Ovary (tissue), 7 donors: ENCODE measurements at regions not wholly inside any gene's neighbourhood (a gene's known extent, or its start where the extent isn't known, plus 50 kb on each side); places are given as distances from the start of the nearest gene placed in this dataset.
"Not testable (repeated sequence)": the region's sequence is repeated elsewhere in the genome, so short reads cannot be mapped to it uniquely, and the experiment has no call there.

Source experiments
- DNase-seq, 5 donors: peaks; one replicate each; pipeline ENCODE4 v3.0.0-alpha.2; 2019 to 2020
- H3K27ac ChIP-seq, 2 donors: fragments of 200-600 bp; one replicate each; pipeline versions ENCODE4 v1.5.1 to v1.8.0; 2019 to 2022
- H3K27me3 ChIP-seq: fragments of 200-600 bp; one replicate; pipeline ENCODE4 v1.8.0; 2022
- H3K36me3 ChIP-seq: fragments of 200-600 bp; sonication (generic); one replicate; pipeline ENCODE4 v1.5.1; 2019
- H3K4me1 ChIP-seq: one replicate; pipeline ENCODE4 v1.8.1; 2013; ENCODE audit warnings: mild to moderate bottlenecking, moderate library complexity; ENCODE audit not compliant: insufficient read depth
- H3K4me3 ChIP-seq: fragments of 200-600 bp; sonication (generic); one replicate; pipeline ENCODE4 v1.5.1; 2017
- H3K9me3 ChIP-seq, 2 donors: fragments of 200-600 bp in 1 of 2; sonication (generic) in 1 of 2; one replicate each; pipeline versions ENCODE4 v1.5.1 to v1.8.1; 2013 to 2019; ENCODE audit warnings: mild to moderate bottlenecking in 1 of 2, moderate library complexity in 1 of 2
- CTCF ChIP-seq, 3 donors: fragments of 450-650 bp in 2 of 3; fragments of 200-600 bp in 1 of 3; IDR thresholded peaks; one replicate each; pipeline versions ENCODE4 v1.5.1 to v1.8.0; 2016 to 2022; ENCODE audit warnings: antibody characterized with exemption in 3 of 3, mild to moderate bottlenecking in 1 of 3
- EP300 ChIP-seq: sonication (generic); formaldehyde crosslinking; IDR thresholded peaks from one replicate; pipeline ENCODE4 v1.6.1; 2017; ENCODE audit warnings: antibody characterized with exemption
- POLR2A ChIP-seq: fragments of 450-650 bp; IDR thresholded peaks from one replicate; pipeline ENCODE4 v1.6.1; 2017; ENCODE audit warnings: antibody characterized with exemption, mild to moderate bottlenecking, moderate library complexity
- WGBS, 3 donors: extraction: QIAGEN DNeasy Blood & Tissue Kit in 1 of 3; methylation state at CpG; one replicate each; pipeline versions ENCODE4 v1.1.5 to v1.1.7; 2013 to 2017; 5-methylcytosine and 5-hydroxymethylcytosine counted together
- intact Hi-C, 4 donors: fragments of 100-400 bp; cut with DNase I; formaldehyde crosslinking; loops; one replicate each; pipeline versions ENCODE4 v1.11.0 to v1.15.1; 2022 to 2023
- donor health status: DM: no; HTN: no; CAD: no; lungs with moderate emphysema.
- donor health status: DM: no; HTN: no; CAD: no.
- donor health status: Bipolar disorder and iron deficiency.
- donor health status: DM: no; HTN: no; CAD: no.
- donor health status: DM: yes; HTN: yes; CAD: no.

GRCh38 chr18:78487649-78488048 is 492.0 kb upstream of the SALL3 start:
- H3K4me3 ChIP-seq: no peak overlapping the region
- TF ChIP-seq EP300 (no peak), POLR2A (no peak), CTCF (IDR thresholded peaks at IDR 0.05) (no peak)
- no peaks in the 10 kb centered on the region for H3K36me3 ChIP-seq
- H3K9me3 ChIP-seq: no peaks in the 10 kb centered on the region
- WGBS, 3 donors: 77 to 85% (median 80%) methylated on average over 6 of the region's 6 CpGs
- no peaks in the 10 kb centered on the region for H3K4me1 ChIP-seq
- intact Hi-C loops: no loop called here
- no peaks in the 10 kb centered on the region for H3K27me3 ChIP-seq
- no peak for DNase-seq
- H3K27ac ChIP-seq: no peak overlapping the region

- 89 to 92% (median 92%) methylated on average over 19 of the region's 19 CpGs for WGBS, 3 donors
- Histone ChIP-seq H3K27me3 (no peaks in the 10 kb centered on the region), H3K9me3 (no peaks in the 10 kb centered on the region), H3K36me3 (no peaks in the 10 kb centered on the region), H3K4me1 (no peaks in the 10 kb centered on the region), H3K27ac (no peak overlapping the region), H3K4me3 (no peak overlapping the region)
- TF ChIP-seq EP300 (no peak), CTCF (IDR thresholded peaks at IDR 0.05) (no peak), POLR2A (no peak)
- intact Hi-C loops: no loop called here
- DNase-seq: no peak
Observed at GRCh38 chr18:78492064-78492812, 487.4 kb upstream of the SALL3 start.

- no peak for DNase-seq
- WGBS, 3 donors: 88 to 90% (median 88%) methylated on average over 16 of the region's 16 CpGs
- H3K9me3 ChIP-seq: no peaks in the 10 kb centered on the region
- no peak overlapping the region for H3K4me3 ChIP-seq
- H3K4me1 ChIP-seq: no peaks in the 10 kb centered on the region
- H3K36me3 ChIP-seq: no peaks in the 10 kb centered on the region
- no peaks in the 10 kb centered on the region for H3K27me3 ChIP-seq
- intact Hi-C loops: no loop called here
- no peak overlapping the region for H3K27ac ChIP-seq
- TF ChIP-seq EP300: no peak
- TF ChIP-seq CTCF (IDR thresholded peaks at IDR 0.05): no peak
- no peak for TF ChIP-seq POLR2A
Observed at GRCh38 chr18:78492813-78493371, 486.7 kb upstream of the SALL3 start.

GRCh38 chr18:78493490-78493889 is 486.1 kb upstream of the SALL3 start:
- not testable (repeated sequence) for DNase-seq, H3K4me3 ChIP-seq
- WGBS, 3 donors: 34 to 53% (median 44%) methylated on average over 4 to 5 of the region's 5 CpGs

More at GRCh38 chr18:78493490-78493889, 486.1 kb upstream of the SALL3 start:
- H3K9me3 ChIP-seq, H3K4me1 ChIP-seq, H3K27me3 ChIP-seq, H3K27ac ChIP-seq, H3K36me3 ChIP-seq, intact Hi-C loops: not testable (repeated sequence)
